GM19372 (cell line): ENCODE measurements at regions not wholly inside any gene's neighbourhood (a gene's known extent, or its start where the extent isn't known, plus 50 kb on each side); places are given as distances from the start of the nearest gene placed in this dataset.
"Not testable (repeated sequence)": the region's sequence is repeated elsewhere in the genome, so short reads cannot be mapped to it uniquely, and the experiment has no call there.

Experiments used
- ATAC-seq: cut with Tn5 transposase; IDR thresholded peaks from one replicate; pipeline ENCODE4 v1.9.1; 2021; ENCODE audit warnings: mild to moderate bottlenecking, low read depth, moderate library complexity; ENCODE audit not compliant: unreplicated experiment

DNA sequence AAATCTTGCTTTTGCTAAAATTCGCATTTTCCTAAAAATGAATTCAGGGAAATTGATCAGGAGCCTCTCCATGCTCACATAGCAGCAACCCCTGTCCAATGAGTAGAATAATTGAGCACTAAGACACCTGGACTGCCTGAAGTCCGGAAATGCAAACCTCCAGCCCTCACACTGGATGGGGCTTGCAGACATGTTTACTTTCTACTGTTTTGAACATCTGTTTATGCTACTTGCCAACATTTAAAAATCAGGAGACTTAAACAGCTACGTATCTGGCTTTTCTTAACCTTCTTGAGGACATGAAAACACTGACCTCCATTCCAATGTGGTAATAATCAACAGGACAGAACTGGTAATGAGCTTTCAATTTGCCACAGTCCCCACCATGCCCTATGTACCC lies 184.4 kb downstream of the SHOX2 start:
- ATAC-seq: no peak

DNA sequence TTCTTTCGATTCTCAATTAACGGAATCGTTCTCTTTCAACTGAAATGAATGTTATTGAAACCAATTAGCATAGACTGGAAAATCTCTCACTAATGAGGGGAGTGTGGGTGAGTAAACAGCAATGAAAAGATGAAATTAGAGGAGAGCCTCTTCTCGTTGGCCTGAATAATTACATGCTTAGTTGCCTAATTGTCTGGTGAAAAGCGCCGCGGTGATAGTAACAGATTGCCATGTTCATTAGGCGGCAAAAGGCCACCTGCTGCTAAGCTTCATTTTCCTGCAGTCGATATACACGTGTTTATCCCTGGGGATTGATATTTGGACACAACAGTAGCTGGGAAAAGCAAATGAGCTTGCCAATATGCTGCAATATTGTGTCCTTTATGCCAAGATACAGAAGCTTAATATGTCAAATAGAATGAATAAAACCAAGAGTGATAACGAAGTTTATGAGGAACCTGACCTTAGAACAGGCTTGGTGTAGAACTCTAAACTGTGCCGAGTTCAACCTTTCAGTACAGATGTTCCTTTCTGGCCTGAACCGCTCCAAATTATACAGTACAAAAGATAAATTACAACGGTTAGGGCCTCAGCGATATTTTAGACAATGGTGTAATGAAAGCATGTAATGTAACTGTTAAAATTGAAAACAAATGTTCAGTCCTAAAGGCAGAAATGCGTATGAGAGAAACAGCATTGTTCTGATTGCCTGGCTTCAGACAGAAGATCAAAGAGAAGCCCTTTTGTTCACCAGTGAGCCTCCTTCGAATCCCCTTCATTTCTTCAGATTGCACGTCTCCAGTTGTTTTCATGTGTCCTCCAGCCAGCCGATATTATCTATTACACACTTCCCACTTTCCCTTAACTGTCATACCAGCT lies 185.2 kb downstream of the SHOX2 start:
- no peak for ATAC-seq

DNA sequence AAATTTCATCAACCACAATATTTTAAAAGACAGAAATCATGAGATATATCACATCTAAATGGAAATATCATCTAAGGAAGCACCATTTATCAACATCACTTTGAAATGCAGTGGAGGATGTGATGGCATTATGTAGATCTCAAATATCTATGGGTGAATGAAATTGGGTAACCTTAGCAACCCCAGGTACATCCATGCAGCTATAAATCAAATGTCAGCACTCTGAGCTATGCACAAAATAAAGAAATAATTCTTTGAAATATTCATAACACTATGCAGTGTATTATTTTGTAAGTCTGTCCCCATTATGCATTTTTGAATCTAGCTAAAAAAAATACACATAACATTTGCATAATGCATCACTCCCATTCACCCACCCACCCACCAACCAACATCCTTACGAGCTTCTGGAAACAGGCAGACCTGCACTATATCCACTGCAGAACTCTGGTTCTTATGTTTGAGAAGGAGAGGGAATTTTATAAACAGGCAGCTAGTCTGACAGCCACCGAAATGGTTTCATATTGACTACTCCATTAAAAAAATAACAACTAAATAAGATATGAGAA lies 186.8 kb downstream of the SHOX2 start:
- no peak for ATAC-seq

- ATAC-seq: no peak
Observed at GRCh38 chr3:157918402-157918801, 187.8 kb downstream of the SHOX2 start.

GRCh38 chr3:157916672-157917071 lies 189.5 kb downstream of the SHOX2 start:
- no peak for ATAC-seq

GRCh38 chr3:157914882-157915281 lies 191.3 kb downstream of the SHOX2 start:
- no peak for ATAC-seq

DNA sequence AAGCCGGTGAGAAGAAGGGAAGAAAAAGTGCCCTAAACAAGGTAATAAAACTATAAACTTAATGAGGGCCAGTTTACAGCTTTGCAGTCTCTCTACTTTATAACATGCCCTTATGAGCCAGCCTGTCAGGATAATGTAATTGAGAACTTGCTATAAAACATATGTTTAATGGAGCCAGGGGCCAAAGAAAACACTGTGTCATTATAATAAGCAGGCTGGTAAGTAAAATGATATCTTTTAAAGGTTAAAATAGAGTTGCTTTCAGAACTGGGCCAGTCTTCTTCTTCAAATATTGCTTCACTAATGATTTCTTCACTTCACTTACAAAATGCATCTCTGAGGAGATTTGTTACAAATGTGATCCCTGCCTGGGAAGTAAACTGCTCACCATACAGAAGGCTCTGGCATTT lies 192.5 kb downstream of the SHOX2 start:
- ATAC-seq: no peak

- no peak for ATAC-seq
Observed at GRCh38 chr3:157912514-157913451, 193.4 kb downstream of the SHOX2 start.

DNA sequence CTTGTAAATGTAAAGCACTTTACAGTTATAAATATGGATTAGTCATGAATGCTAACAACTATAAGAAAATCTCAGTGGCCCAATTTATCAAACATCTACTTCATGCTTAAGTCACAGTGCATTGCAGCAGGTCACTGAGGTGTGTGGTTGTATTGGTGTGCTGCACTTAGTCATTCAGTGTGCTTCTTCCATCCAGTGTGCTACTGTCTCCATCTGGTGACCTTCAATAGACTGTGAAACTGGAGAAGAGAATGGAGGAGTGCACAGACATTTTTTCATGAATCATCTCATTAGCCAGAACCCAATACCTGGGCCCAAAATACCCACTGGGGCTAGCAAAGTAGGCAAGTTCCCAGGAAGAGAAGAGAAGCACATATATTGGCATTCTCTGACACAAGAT lies 199.6 kb downstream of the SHOX2 start:
- no peak for ATAC-seq

- ATAC-seq: no peak
Observed at GRCh38 chr3:157905885-157906284, 200.3 kb downstream of the SHOX2 start.

DNA sequence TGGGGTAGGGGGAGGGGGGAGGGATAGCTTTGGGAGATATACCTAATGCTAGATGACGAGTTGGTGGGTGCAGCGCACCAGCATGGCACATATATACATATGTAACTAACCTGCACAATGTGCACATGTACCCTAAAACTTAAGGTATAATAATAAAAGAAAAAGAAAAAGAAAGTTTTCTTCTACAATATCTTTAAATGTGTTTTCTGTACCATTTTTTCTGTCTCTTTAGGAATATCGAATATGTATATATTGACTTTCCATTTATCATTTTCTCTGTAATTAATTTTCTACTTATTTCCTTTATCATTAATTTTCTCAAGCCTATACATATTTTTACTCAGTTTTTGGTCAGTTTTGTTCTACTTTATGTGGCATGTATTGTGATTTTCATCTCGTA lies 203.5 kb downstream of the SHOX2 start:
- ATAC-seq: not testable (repeated sequence)

DNA sequence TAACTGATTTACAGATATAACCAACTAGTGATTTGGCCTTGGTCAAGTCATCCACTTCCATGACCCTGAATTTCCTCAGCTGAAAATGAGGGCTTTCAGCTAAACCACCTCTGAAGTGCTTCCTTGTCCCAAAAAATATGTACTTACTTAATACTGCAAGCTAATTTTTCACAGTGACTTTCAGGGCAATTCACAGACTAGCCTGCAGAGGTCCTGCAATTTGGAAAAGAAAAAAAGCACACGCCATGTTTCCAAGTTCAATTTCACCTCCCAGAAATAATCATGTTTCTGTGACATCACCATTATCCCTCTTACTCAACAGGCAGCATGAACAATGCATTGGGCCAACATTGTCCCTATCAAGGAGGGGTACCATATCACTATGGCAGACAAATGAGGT lies 218.2 kb downstream of the SHOX2 start:
- no peak for ATAC-seq

- no peak for ATAC-seq
Observed at GRCh38 chr3:157876556-157876955, 229.7 kb downstream of the SHOX2 start.

GRCh38 chr3:157872902-157873301 lies 233.3 kb downstream of the SHOX2 start:
- no peak for ATAC-seq

DNA sequence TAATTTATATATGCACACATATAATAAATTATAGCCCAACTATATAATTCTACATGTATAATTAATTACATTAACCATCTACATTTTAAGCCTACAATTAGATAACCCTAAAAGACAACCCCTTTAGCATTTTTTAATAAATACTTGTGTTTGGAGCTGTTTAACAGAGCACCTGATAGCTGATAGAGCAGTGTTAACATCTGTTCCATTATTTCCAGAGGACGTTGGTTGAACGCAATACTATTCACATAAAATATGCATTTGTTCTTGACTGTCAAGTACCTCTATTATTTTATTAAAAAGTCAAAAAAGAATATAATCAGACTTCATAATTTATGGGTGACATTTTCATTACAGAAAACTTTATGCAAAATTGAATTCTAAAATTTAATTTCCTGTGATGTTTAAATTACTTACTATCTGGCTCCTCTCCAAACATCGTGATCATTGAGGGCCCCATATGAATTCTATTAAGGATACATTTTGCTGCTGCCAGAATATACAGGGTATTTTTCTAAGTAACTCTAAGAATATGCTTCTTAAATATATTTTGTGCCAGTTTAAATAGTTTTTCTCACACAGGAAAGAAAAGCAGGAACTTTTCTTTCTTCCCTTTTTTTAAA lies 234.3 kb downstream of the SHOX2 start:
- no peak for ATAC-seq

DNA sequence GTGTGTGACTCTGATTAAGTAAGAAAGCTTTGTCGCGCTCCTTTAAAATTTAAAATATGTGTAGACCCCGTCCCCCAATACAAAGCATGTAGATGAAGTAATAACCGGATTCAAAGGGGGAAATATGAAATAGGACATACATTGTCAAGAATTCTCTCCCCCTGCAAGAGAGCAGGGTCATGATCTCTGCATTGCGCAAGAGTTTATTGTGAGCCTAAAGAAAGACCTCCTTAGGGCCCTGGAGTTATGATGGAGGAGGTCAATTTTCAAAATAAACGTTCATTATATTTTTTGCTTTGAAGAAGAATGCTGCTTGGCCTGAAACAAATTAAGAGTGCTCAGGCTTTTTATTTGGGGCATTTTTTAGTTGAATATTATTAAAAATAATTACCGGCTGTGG lies 235.0 kb downstream of the SHOX2 start:
- ATAC-seq: no peak

DNA sequence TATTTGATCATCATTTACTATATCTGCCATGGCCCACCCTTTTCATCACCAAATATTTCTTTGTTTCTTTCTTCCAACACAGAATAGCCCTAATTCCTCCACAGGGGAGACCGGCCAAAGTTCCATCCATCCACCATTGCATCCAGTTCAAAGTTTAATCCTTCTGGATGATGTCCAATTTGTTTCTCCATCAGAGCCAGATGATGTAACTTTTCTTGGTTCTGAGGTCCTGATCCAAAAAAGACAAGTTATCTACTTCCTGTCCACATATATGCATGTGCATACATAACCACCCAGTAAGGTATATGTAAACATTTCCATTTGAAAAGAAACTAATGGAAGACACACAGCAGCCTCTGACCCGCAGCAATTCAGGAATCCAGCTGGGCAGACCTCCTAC lies 237.3 kb downstream of the SHOX2 start:
- ATAC-seq: no peak

GRCh38 chr3:157868196-157868595 lies 238.0 kb downstream of the SHOX2 start:
- ATAC-seq: no peak

- ATAC-seq: peak; percentile 92
Observed at GRCh38 chr3:157865352-157866000, 240.7 kb downstream of the SHOX2 start.

DNA sequence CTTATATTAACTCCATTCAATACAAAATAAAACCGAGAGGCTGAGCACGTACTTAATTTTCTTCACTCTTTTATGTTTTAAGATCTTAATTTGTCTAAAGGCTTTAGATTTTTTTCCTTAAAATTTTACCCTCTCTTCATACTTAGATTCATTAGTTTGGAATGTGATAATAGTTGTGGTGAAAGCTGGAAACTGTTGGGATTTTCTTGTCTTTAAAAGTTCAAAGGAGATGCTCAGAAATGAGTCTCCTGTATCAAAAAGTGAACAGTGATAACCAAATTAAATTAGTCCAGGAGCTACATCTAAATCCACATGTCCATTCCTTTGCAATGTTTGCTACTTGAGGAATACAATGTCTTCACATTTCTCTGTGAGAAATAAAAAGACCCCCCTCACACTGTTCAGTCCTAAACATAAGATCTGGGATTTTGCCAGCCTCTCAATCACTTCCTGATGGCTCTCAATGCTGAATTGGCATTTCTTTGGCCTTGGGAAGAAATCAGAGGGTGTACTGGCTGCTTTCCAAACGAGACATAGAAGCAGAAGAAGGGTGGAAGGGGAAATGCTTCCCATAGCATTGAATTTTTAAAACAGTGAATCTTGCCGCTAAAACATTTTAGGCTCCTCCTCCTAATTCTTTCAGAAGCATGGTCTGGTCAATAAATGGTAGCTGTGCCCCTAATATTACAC lies 245.0 kb downstream of the SHOX2 start:
- no peak for ATAC-seq
